ENCODE measurements at regions not wholly inside any gene's neighbourhood (a gene's known extent, or its start where the extent isn't known, plus 50 kb on each side); places are given as distances from the start of the nearest gene placed in this dataset.

GRCh38 chr1:191579019-191579418 is 579.2 kb upstream of the RGS18 start:
- ChIA-PET RAD21 (ENCODE audit: unreplicated experiment) (no interaction called here), POLR2A (no interaction called here), CTCF (no interaction called here), SMC1A (ENCODE audit: uncharacterized antibody, unreplicated experiment) (no interaction called here)
- Histone ChIP-seq H3K9me3 (replicated peaks; ENCODE audit: control insufficient read depth, insufficient read depth, low read length) (no peaks in the 10 kb centered on the region), H3K9ac (ENCODE audit: control insufficient read depth, insufficient read depth, low read length) (no peak overlapping the region), H3K27ac (ENCODE audit: control insufficient read depth, insufficient read depth) (no peak overlapping the region), H3K4me1 (ENCODE audit: control insufficient read depth, insufficient read depth, low read length) (no peaks in the 10 kb centered on the region), H2AFZ (ENCODE audit: control insufficient read depth, low read depth, low read length) (no peak overlapping the region), H4K20me1 (ENCODE audit: control insufficient read depth, insufficient read depth) (no peaks in the 10 kb centered on the region), H3K4me2 (ENCODE audit: control insufficient read depth, insufficient read depth) (no peak overlapping the region), H3K36me3 (ENCODE audit: control insufficient read depth in 2 of 2, insufficient read depth in 2 of 2, low read length in 1 of 2) (no peaks in the 10 kb centered on the region), H3K27me3 (replicated peaks in 1 of 2; ENCODE audit: control insufficient read depth in 2 of 2, insufficient read depth in 2 of 2, low read length in 1 of 2) (no peaks in the 10 kb centered on the region), H3K79me2 (ENCODE audit: control insufficient read depth, insufficient read depth, low read length) (no peaks in the 10 kb centered on the region), H3K4me3 (no peak overlapping the region)
- intact Hi-C loops (cut with micrococcal nuclease; ENCODE audit: unreplicated experiment) (no loop called here), in situ Hi-C loops (cut with MboI) (no loop called here)
- no peak for DNase-seq (ENCODE audit: low read depth, low spot score)
- TF ChIP-seq ZNF217 (IDR thresholded peaks at IDR 0.05) (no peak), BCL3 (IDR thresholded peaks at IDR 0.05; ENCODE audit: borderline replicate concordance, insufficient read depth, low read depth, low read length, poor library complexity, severe bottlenecking) (no peak), SMC3 (IDR thresholded peaks at IDR 0.05; ENCODE audit: borderline replicate concordance, low read length) (no peak), NFYA (IDR thresholded peaks at IDR 0.05; ENCODE audit: borderline replicate concordance, low read depth, low read length) (no peak), ASH2L (IDR thresholded peaks at IDR 0.05; ENCODE audit: borderline replicate concordance, low read depth) (no peak), ZSCAN29 (IDR thresholded peaks at IDR 0.05) (no peak), RELA (IDR thresholded peaks at IDR 0.05; ENCODE audit: borderline replicate concordance, partially characterized antibody) (no peak), NBN (IDR thresholded peaks at IDR 0.05) (no peak), NR2C2 (IDR thresholded peaks at IDR 0.05; ENCODE audit: borderline replicate concordance, control insufficient read depth, insufficient read length, low read depth) (no peak), ZBED1 (IDR thresholded peaks at IDR 0.05; ENCODE audit: borderline replicate concordance) (no peak), KAT2A (conservative IDR thresholded peaks at IDR 0.05; ENCODE audit: control insufficient read depth, low read depth, low read length) (no peak), EP300 (IDR thresholded peaks at IDR 0.05; ENCODE audit: borderline replicate concordance in 1 of 2, control insufficient read depth in 1 of 2, low read depth in 2 of 2, low read length in 2 of 2) (no peak), ZNF384 (IDR thresholded peaks at IDR 0.05; ENCODE audit: borderline replicate concordance, low read depth, low read length) (no peak), WRNIP1 (IDR thresholded peaks at IDR 0.05; ENCODE audit: borderline replicate concordance, low read depth, low read length) (no peak), ZBTB40 (IDR thresholded peaks at IDR 0.05; ENCODE audit: borderline replicate concordance) (no peak), SUPT20H (IDR thresholded peaks at IDR 0.05; ENCODE audit: borderline replicate concordance, control insufficient read depth, low read depth, low read length) (no peak), STAT3 (IDR thresholded peaks at IDR 0.05; ENCODE audit: low read depth, low read length) (no peak), SPI1 (IDR thresholded peaks at IDR 0.05; ENCODE audit: borderline replicate concordance, insufficient read depth, low read depth, low read length) (no peak)
- no peak for FAIRE-seq
- 33% methylated on average over 4 of the region's 4 CpGs for WGBS (ENCODE audit: insufficient coverage, insufficient replicate concordance, low lambda C conversion rate, missing lambda C conversion rate)
- BruUV-seq (replicated peaks), result no TSS peak
- no peak for ATAC-seq

Measured in GM12878 (cell line).